Medulla oblongata (tissue), 1 donor: ENCODE measurements at regions not wholly inside any gene's neighbourhood (a gene's known extent, or its start where the extent isn't known, plus 50 kb on each side); places are given as distances from the start of the nearest gene placed in this dataset.
"Not testable (repeated sequence)": the region's sequence is repeated elsewhere in the genome, so short reads cannot be mapped to it uniquely, and the experiment has no call there.

Source experiments
- DNase-seq: peaks from one replicate; pipeline ENCODE4 v3.0.0-alpha.2; 2015; ENCODE audit errors: extremely low spot score

GRCh38 chr2:57493966-57494365 is 552.6 kb upstream of the VRK2 start:
- DNase-seq, result not testable (repeated sequence)

GRCh38 chr2:57497489-57498096 is 549.0 kb upstream of the VRK2 start:
- DNase-seq, result peak; percentile 73

- no peak for DNase-seq
Measured at GRCh38 chr2:57504787-57505186, 541.8 kb upstream of the VRK2 start.

GRCh38 chr2:57509189-57509588 is 537.4 kb upstream of the VRK2 start:
- DNase-seq, result no peak

- no peak for DNase-seq
Measured at GRCh38 chr2:57510704-57511103, 535.9 kb upstream of the VRK2 start.

- DNase-seq, result no peak
Measured at GRCh38 chr2:57515366-57515765, 531.2 kb upstream of the VRK2 start.

GRCh38 chr2:57516698-57517340 is 529.8 kb upstream of the VRK2 start:
- DNase-seq, result peak; percentile 76

GRCh38 chr2:57523304-57523703 is 523.3 kb upstream of the VRK2 start:
- DNase-seq, result no peak

- DNase-seq, result no peak
Measured at GRCh38 chr2:57527685-57528084, 518.9 kb upstream of the VRK2 start.

- DNase-seq, result no peak
Measured at GRCh38 chr2:57528499-57528898, 518.1 kb upstream of the VRK2 start.

GRCh38 chr2:57534358-57534757 is 512.2 kb upstream of the VRK2 start:
- DNase-seq, result peak; percentile 18

GRCh38 chr2:57536535-57537231 is 509.9 kb upstream of the VRK2 start:
- DNase-seq, result no peak

- DNase-seq, result no peak
Measured at GRCh38 chr2:57539761-57540160, 506.8 kb upstream of the VRK2 start.

GRCh38 chr2:57542081-57542480 is 504.5 kb upstream of the VRK2 start:
- DNase-seq, result no peak

- DNase-seq, result no peak
Measured at GRCh38 chr2:57543211-57543610, 503.4 kb upstream of the VRK2 start.

GRCh38 chr2:57544624-57545023 is 502.0 kb upstream of the VRK2 start:
- DNase-seq, result no peak

- DNase-seq, result no peak
Measured at GRCh38 chr2:57546478-57546877, 500.1 kb upstream of the VRK2 start.

GRCh38 chr2:57549642-57550102 is 496.9 kb upstream of the VRK2 start:
- no peak for DNase-seq

GRCh38 chr2:57550912-57551311 is 495.7 kb upstream of the VRK2 start:
- DNase-seq, result no peak

GRCh38 chr2:57552885-57553284 is 493.7 kb upstream of the VRK2 start:
- DNase-seq, result no peak

- no peak for DNase-seq
Measured at GRCh38 chr2:57554348-57554747, 492.3 kb upstream of the VRK2 start.

- DNase-seq, result no peak
Measured at GRCh38 chr2:57558312-57558711, 488.3 kb upstream of the VRK2 start.

GRCh38 chr2:57562495-57562894 is 484.1 kb upstream of the VRK2 start:
- DNase-seq, result no peak
